Right lobe of liver (tissue), 6 donors: ENCODE measurements at regions not wholly inside any gene's neighbourhood (a gene's known extent, or its start where the extent isn't known, plus 50 kb on each side); places are given as distances from the start of the nearest gene placed in this dataset.

Experiments used
- ATAC-seq, 4 donors: fragments of 200-7000 bp; cut with Tn5 transposase; one replicate each; pipeline ENCODE4 v1.9.1; 2020; ENCODE audit warnings: mild to moderate bottlenecking in 4 of 4, moderate library complexity in 4 of 4
- DNase-seq, 3 donors: peaks; one replicate each; pipeline ENCODE4 v3.0.0-alpha.2; 2020
- H3K27ac ChIP-seq, 3 donors: fragments of 200-600 bp; one replicate each; pipeline ENCODE4 v1.8.0; 2022
- H3K27me3 ChIP-seq, 2 donors: fragments of 200-600 bp; one replicate each; pipeline ENCODE4 v1.8.0; 2022
- H3K36me3 ChIP-seq, 4 donors: fragments of 200-600 bp; sonication (generic) in 1 of 4; one replicate each; pipeline versions ENCODE4 v1.5.1 to v1.8.0; 2017 to 2022; ENCODE audit warnings: control low read depth in 1 of 4
- H3K4me1 ChIP-seq, 4 donors: fragments of 200-600 bp; sonication (generic) in 1 of 4; one replicate each; pipeline versions ENCODE4 v1.5.1 to v1.8.0; 2017 to 2022; ENCODE audit warnings: control low read depth in 1 of 4
- H3K4me3 ChIP-seq, 3 donors: fragments of 200-600 bp; one replicate each; pipeline ENCODE4 v1.8.0; 2022
- H3K9me3 ChIP-seq, 4 donors: fragments of 200-600 bp; sonication (generic) in 1 of 4; one replicate each; pipeline versions ENCODE4 v1.5.1 to v1.8.0; 2017 to 2022; ENCODE audit warnings: control low read depth in 1 of 4
- POLR2A ChIP-seq: fragments of 450-650 bp; IDR thresholded peaks from one replicate; pipeline ENCODE4 v1.6.1; 2017; ENCODE audit warnings: antibody characterized with exemption, mild to moderate bottlenecking
- WGBS: methylation state at CpG from one replicate; pipeline ENCODE4 v1.1.6; 2018; ENCODE audit warnings: low coverage, low lambda C conversion rate; ENCODE audit not compliant: insufficient coverage; ENCODE audit errors: missing lambda C conversion rate; 5-methylcytosine and 5-hydroxymethylcytosine counted together
- intact Hi-C, 2 donors: fragments of 100-400 bp; cut with DNase I; formaldehyde crosslinking; loops; one replicate each; pipeline versions ENCODE4 v1.11.2 to v1.14.1; 2022
- TF ChIP-seq, protein P1 (sequence below), 4 donors: fragments of 200-600 bp in 3 of 4; fragments of 450-650 bp in 1 of 4; IDR thresholded peaks; one replicate each; pipeline versions ENCODE4 v1.5.1 to v1.8.0; 2016 to 2022; ENCODE audit warnings: antibody characterized with exemption in 4 of 4, mild to moderate bottlenecking in 2 of 4
- donor health status: DM: no; HTN: yes; CAD: no.
- donor health status: DM: no; HTN: no; CAD: no.
- donor health status: DM: no; HTN: no; CAD: no.
- donor health status: DM: no; HTN: yes; CAD: no.
- donor health status: DM: no; HTN: yes; CAD: no.

DNA sequence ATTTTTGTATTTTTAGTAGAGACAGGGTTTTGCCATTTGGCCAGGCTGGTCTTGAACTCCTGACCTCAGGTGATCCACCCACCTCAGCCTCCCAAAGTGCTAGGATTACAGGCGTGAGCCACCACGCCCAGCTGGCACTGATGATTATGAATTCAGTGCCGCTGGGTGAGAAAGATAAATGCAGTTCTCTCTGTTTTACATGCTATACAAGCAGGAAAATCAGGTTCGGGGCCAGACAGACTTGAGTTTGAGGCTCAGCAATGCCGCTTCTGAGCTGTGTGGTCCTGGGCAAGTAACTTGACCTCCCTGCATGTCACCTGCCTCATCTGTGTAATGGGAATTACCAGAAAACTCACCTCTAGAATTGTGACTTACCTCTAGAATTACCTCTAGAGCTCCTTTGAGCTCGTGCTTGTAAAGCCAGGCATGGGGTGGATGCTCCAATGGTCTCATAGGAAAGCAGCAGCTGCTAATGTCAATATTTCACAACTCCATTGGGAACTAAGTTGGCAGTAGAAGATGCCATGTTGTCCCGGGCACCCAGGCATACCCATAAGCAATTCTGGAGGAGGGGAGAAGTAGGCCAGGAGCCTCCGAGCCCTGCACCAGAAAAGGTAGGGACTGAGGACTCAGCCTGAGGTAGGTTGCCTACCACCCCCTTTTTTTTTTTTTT lies 119.8 kb upstream of the SLC25A33 start:
- no peak for TF ChIP-seq POLR2A
- TF ChIP-seq, protein P1, sequence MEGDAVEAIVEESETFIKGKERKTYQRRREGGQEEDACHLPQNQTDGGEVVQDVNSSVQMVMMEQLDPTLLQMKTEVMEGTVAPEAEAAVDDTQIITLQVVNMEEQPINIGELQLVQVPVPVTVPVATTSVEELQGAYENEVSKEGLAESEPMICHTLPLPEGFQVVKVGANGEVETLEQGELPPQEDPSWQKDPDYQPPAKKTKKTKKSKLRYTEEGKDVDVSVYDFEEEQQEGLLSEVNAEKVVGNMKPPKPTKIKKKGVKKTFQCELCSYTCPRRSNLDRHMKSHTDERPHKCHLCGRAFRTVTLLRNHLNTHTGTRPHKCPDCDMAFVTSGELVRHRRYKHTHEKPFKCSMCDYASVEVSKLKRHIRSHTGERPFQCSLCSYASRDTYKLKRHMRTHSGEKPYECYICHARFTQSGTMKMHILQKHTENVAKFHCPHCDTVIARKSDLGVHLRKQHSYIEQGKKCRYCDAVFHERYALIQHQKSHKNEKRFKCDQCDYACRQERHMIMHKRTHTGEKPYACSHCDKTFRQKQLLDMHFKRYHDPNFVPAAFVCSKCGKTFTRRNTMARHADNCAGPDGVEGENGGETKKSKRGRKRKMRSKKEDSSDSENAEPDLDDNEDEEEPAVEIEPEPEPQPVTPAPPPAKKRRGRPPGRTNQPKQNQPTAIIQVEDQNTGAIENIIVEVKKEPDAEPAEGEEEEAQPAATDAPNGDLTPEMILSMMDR (IDR thresholded peaks at IDR 0.05), result no peak
- intact Hi-C loops, result no loop called here
- no peaks in the 10 kb centered on the region for H3K9me3 ChIP-seq
- WGBS, result 62% methylated on average over 7 of the region's 8 CpGs
- H3K4me1 ChIP-seq, result no peaks in the 10 kb centered on the region
- DNase-seq (no peak), ATAC-seq (peak; percentile 71 to 91 (median 78))
- H3K27me3 ChIP-seq, result no peaks in the 10 kb centered on the region
- no peak overlapping the region for H3K4me3 ChIP-seq
- no peak overlapping the region for H3K27ac ChIP-seq
- H3K36me3 ChIP-seq, result no peaks in the 10 kb centered on the region

DNA sequence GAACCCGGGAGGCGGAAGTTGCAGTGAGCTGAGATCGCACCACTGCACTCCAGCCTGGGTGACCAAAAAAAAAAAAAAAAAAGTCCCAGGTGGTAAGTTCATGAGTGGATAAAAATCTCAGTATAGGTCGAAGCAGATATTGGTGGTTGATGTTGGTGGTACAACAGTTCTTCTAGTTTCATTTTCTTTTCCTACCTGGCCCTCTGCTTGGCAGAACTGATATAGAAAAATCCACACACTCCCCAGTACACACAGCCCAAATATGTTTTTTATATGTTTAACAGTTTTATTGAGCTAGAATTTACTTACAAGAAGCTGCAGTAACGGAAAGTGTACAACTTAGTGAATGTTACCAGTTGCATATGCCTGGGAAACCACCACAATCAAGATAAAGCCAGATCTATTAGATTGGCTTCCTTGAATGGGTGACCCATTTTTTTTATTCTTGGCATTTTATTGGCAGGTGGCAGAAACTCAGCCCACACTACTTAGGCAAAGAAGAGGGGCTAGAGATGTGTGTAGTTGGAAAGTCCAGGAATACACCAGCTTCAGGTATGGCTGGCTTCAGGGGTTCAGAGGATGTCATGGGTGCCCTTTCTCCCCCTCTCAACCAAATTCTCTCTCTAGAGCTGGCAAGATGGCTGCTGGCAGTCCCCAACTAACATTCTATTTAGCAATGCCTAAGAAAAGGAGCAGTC lies 118.3 kb upstream of the SLC25A33 start:
- Histone ChIP-seq H3K27me3 (no peaks in the 10 kb centered on the region), H3K27ac (no peak overlapping the region), H3K9me3 (no peaks in the 10 kb centered on the region), H3K4me3 (no peak overlapping the region), H3K36me3 (no peaks in the 10 kb centered on the region), H3K4me1 (no peaks in the 10 kb centered on the region)
- no peak for TF ChIP-seq POLR2A
- TF ChIP-seq, protein P1 (IDR thresholded peaks at IDR 0.05), result no peak
- ATAC-seq (no peak), DNase-seq (no peak)
- 78% methylated on average over 5 of the region's 5 CpGs for WGBS
- intact Hi-C loops, result no loop called here

DNA sequence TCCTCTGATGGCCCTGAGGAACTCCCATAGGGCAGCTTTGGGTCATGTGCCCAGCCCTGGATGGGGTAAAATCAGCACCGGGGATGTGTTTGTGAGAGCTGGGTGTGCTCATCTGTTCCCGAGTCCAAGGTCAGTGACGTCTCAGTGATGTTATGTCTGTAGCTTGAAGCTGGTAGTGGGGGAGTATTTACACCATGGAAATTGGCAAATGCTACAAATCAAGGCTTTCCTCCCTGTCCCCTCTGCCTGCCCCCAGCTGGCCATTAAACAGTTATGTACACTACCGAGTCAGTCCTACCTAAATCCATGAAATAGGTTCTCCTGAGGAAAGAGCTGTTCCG lies 117.8 kb upstream of the SLC25A33 start:
- no peak overlapping the region for H3K4me3 ChIP-seq
- intact Hi-C loops, result no loop called here
- ATAC-seq (peak in 1 of 4 donors; percentile 23), DNase-seq (no peak)
- WGBS, result 80% methylated on average over 1 of the region's 5 CpGs
- no peak overlapping the region for H3K27ac ChIP-seq
- no peaks in the 10 kb centered on the region for H3K36me3 ChIP-seq
- no peaks in the 10 kb centered on the region for H3K27me3 ChIP-seq
- TF ChIP-seq, protein P1 (IDR thresholded peaks at IDR 0.05), result no peak
- no peak for TF ChIP-seq POLR2A
- no peaks in the 10 kb centered on the region for H3K4me1 ChIP-seq
- no peaks in the 10 kb centered on the region for H3K9me3 ChIP-seq

DNA sequence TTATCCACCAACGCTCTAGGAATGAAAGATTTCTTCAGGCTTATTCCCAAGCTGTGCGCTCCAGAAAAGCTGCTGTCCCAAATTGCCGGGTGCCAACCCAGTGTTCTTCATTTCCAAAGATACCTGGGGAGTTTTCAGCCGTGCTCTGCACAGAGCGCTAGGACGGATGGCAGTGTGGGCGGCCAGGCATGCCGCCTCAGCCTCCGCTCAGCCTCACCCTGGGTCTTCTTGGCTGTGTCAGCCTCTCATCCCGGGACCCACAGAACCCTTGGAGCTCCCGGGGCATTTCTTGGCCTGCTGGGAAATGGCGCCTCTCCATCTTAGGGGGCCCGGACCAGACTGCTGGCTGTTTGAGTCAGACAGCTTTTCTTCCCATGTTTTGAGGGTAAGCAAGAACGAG lies 116.9 kb upstream of the SLC25A33 start:
- Histone ChIP-seq H3K27ac (no peak overlapping the region), H3K36me3 (no peaks in the 10 kb centered on the region), H3K4me1 (no peaks in the 10 kb centered on the region), H3K27me3 (no peaks in the 10 kb centered on the region), H3K4me3 (no peak overlapping the region), H3K9me3 (no peaks in the 10 kb centered on the region)
- ATAC-seq (no peak), DNase-seq (no peak)
- no peak for TF ChIP-seq POLR2A
- TF ChIP-seq, protein P1 (IDR thresholded peaks at IDR 0.05), result no peak
- intact Hi-C loops, result no loop called here
- WGBS, result 72% methylated on average over 5 of the region's 14 CpGs
